Pancreas (tissue), 10 donors: ENCODE measurements at regions not wholly inside any gene's neighbourhood (a gene's known extent, or its start where the extent isn't known, plus 50 kb on each side); places are given as distances from the start of the nearest gene placed in this dataset.

ENCODE experiments used
- ATAC-seq, 4 donors: fragments of 200-7000 bp; cut with Tn5 transposase; one replicate each; pipeline versions ENCODE4 v1.8.0 to v1.9.1; 2020; ENCODE audit warnings: mild to moderate bottlenecking in 4 of 4, moderate library complexity in 4 of 4
- DNase-seq, 6 donors: peaks; one replicate each; pipeline ENCODE4 v3.0.0-alpha.2; 2020
- FAIRE-seq: peaks from 2 replicates; lab custom pipeline; 2012; peaks lifted over from hg19 to GRCh38; lab: Jason Lieb, UNC
- H3K27ac ChIP-seq, 4 donors: fragments of 200-600 bp; sonication (generic); 1 replicate in 3 of 4; 2 replicates in 1 of 4; pipeline versions ENCODE4 v1.5.0 to v1.8.0; 2020
- H3K27me3 ChIP-seq, 4 donors: fragments of 200-600 bp; one replicate each; pipeline ENCODE4 v1.8.0; 2021
- H3K36me3 ChIP-seq, 3 donors: fragments of 200-600 bp; sonication (generic) in 1 of 3; one replicate each; pipeline versions ENCODE4 v1.5.0 to v1.8.0; 2020 to 2021
- H3K4me1 ChIP-seq, 3 donors: fragments of 200-600 bp; one replicate each; pipeline ENCODE4 v1.8.0; 2021
- H3K4me3 ChIP-seq, 4 donors: fragments of 200-600 bp; sonication (generic) in 2 of 4; one replicate each; pipeline versions ENCODE4 v1.5.0 to v1.8.0; 2020 to 2021
- H3K9me3 ChIP-seq, 4 donors: fragments of 200-600 bp; one replicate each; pipeline ENCODE4 v1.8.0; 2021
- WGBS, 2 donors: extraction: QIAGEN DNeasy Blood & Tissue Kit; methylation state at CpG; one replicate each; pipeline ENCODE4 v1.1.7; 2013; 5-methylcytosine and 5-hydroxymethylcytosine counted together
- intact Hi-C, 3 donors: fragments of 100-400 bp; cut with DNase I; formaldehyde crosslinking; loops; one replicate each; pipeline versions ENCODE4 v1.11.1 to v1.14.2; 2022
- TF ChIP-seq, protein P1 (sequence below), 4 donors: fragments of 200-600 bp; sonication (generic) in 3 of 4; IDR thresholded peaks; one replicate each; pipeline versions ENCODE4 v1.5.0 to v1.8.0; 2021; ENCODE audit warnings: antibody characterized with exemption in 4 of 4
- donor health status: healthy with polysubstance abuse.
- donor health status: DM: no; HTN: no; CAD: no; lungs with moderate emphysema.
- donor health status: DM: no; HTN: no; CAD: no.
- donor health status: control.
- donor health status: control.
- donor health status: Bipolar disorder and iron deficiency.
- donor health status: DM: yes; HTN: yes; CAD: no.
- donor health status: DM: no; HTN: no; CAD: no.
- donor health status: DM: no; HTN: no; CAD: no.
- donor health status: DM: yes; HTN: yes; CAD: no.

GRCh38 chr5:17154211-17154996 is 63.0 kb upstream of the BASP1 start:
- H3K27ac ChIP-seq: no peak overlapping the region
- ATAC-seq (no peak), DNase-seq (no peak), FAIRE-seq (no peak)
- no peaks in the 10 kb centered on the region for H3K27me3 ChIP-seq
- H3K36me3 ChIP-seq: no peaks in the 10 kb centered on the region
- intact Hi-C loops: no loop called here
- no peak overlapping the region for H3K4me3 ChIP-seq
- TF ChIP-seq, protein P1, sequence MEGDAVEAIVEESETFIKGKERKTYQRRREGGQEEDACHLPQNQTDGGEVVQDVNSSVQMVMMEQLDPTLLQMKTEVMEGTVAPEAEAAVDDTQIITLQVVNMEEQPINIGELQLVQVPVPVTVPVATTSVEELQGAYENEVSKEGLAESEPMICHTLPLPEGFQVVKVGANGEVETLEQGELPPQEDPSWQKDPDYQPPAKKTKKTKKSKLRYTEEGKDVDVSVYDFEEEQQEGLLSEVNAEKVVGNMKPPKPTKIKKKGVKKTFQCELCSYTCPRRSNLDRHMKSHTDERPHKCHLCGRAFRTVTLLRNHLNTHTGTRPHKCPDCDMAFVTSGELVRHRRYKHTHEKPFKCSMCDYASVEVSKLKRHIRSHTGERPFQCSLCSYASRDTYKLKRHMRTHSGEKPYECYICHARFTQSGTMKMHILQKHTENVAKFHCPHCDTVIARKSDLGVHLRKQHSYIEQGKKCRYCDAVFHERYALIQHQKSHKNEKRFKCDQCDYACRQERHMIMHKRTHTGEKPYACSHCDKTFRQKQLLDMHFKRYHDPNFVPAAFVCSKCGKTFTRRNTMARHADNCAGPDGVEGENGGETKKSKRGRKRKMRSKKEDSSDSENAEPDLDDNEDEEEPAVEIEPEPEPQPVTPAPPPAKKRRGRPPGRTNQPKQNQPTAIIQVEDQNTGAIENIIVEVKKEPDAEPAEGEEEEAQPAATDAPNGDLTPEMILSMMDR (IDR thresholded peaks at IDR 0.05): no peak
- no peaks in the 10 kb centered on the region for H3K9me3 ChIP-seq
- 57 to 74% methylated on average over 5 of the region's 5 CpGs for WGBS, 2 donors
- no peaks in the 10 kb centered on the region for H3K4me1 ChIP-seq

DNA sequence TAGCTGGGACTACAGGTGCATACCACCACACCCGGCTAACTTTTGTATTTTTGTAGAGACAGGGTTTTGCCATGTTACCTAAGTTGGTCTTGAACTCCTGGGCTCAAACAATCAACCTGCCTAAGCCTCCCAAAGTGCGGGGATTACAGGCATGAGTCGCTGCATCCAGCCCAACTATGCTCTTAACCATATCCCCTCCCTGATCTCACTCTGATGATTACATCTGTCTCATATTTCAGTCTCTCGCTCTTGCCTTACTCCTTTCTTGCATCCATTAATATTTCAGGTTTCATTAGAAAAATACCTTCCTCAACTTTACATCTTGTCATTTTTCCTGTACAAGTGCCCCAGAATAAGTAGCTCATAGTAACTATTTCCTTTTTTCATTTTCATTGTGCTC is 61.0 kb upstream of the BASP1 start:
- no peak for FAIRE-seq

DNA sequence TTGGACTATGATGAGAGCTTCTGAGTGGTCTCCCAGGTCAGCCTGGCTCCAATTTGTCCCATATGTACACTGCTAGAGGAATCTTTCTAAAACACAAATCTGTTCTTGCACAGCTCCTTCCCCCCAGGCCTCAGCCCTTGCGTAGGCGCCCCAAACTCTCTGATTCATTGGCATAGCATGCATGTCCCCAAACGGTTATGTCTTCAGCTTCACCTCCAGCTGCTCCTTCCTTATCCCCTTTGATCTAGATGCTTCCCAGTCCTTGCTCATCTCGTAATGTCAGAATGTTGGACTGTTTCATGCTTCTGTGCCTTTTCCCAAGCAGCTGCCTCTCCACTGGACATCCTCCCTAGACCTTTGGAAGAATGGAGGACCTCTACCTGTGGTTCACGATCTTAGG is 60.1 kb upstream of the BASP1 start:
- intact Hi-C loops: no loop called here
- no peaks in the 10 kb centered on the region for H3K27me3 ChIP-seq
- no peaks in the 10 kb centered on the region for H3K36me3 ChIP-seq
- DNase-seq: no peak
- H3K9me3 ChIP-seq: no peaks in the 10 kb centered on the region
- no peak for ATAC-seq
- TF ChIP-seq, protein P1 (IDR thresholded peaks at IDR 0.05): no peak
- 76 to 77% methylated on average over 5 of the region's 5 CpGs for WGBS, 2 donors
- no peak for FAIRE-seq
- no peak overlapping the region for H3K27ac ChIP-seq
- H3K4me3 ChIP-seq: no peak overlapping the region
- H3K4me1 ChIP-seq: no peaks in the 10 kb centered on the region

More for the DNA sequence above, 61.0 kb upstream of the BASP1 start:
- WGBS, 2 donors: 88 to 89% methylated on average over 4 of the region's 4 CpGs
- no peaks in the 10 kb centered on the region for H3K9me3 ChIP-seq
- H3K4me3 ChIP-seq: no peak overlapping the region
- H3K27me3 ChIP-seq: no peaks in the 10 kb centered on the region
- TF ChIP-seq, protein P1 (IDR thresholded peaks at IDR 0.05): no peak
- DNase-seq: no peak
- no peaks in the 10 kb centered on the region for H3K4me1 ChIP-seq
- H3K27ac ChIP-seq: no peak overlapping the region
- H3K36me3 ChIP-seq: no peaks in the 10 kb centered on the region
- ATAC-seq: no peak
- intact Hi-C loops: no loop called here

DNA sequence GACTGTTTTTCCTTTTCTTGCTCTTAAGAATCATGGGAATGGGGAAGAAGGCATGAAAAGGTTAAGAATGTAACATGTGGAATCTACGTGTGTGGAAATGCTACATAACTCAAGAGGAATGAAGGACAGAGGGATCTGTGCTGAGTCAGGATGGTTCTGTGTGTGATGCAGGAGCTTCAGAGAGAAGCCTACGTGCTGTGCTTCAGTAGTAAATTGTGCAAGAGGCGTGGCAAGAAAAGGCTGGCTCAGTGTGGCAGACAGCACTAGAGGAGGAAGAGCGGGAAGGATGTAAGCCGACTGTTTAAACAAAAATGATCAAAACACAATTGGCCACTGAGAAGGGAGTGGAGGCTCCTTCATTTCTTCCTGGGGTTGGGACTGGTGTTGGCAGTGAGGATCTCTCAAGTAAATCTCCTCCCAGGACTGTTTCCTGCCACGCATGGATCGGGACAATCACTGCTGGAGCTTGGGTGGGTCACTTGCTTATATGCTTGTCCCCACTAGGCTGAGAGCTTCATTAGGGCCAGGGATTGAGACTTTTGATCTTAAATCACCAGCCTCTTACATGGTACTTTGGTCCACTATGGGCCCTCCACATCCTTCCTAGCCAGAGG is 59.4 kb upstream of the BASP1 start:
- Histone ChIP-seq H3K27me3 (no peaks in the 10 kb centered on the region), H3K4me3 (no peak overlapping the region), H3K9me3 (no peaks in the 10 kb centered on the region), H3K4me1 (no peaks in the 10 kb centered on the region), H3K36me3 (no peaks in the 10 kb centered on the region), H3K27ac (no peak overlapping the region)
- no peak for FAIRE-seq
- WGBS, 2 donors: 84 to 89% methylated on average over 7 of the region's 7 CpGs
- TF ChIP-seq, protein P1 (IDR thresholded peaks at IDR 0.05): no peak
- intact Hi-C loops: no loop called here
- DNase-seq: no peak
- ATAC-seq: peak in 1 of 4 donors; percentile 38

DNA sequence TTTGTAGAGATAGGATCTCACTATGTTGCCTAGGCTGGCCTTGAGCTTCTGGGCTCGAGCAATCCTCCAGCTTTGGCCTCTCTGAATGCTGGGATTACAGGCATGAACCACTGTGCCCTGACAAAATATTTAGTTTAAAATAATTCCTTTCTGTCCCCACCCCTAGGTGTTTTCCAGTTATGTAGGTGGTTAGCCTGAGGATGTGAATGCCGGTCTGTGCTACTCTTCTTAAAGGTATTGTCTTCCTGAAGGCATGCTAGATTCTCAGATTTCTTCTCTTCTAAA is 56.7 kb upstream of the BASP1 start:
- Histone ChIP-seq H3K4me1 (no peaks in the 10 kb centered on the region), H3K27me3 (no peaks in the 10 kb centered on the region), H3K27ac (no peak overlapping the region), H3K4me3 (no peak overlapping the region), H3K9me3 (no peaks in the 10 kb centered on the region), H3K36me3 (no peaks in the 10 kb centered on the region)
- no peak for ATAC-seq
- no peak for FAIRE-seq
- TF ChIP-seq, protein P1 (IDR thresholded peaks at IDR 0.05): no peak
- intact Hi-C loops: no loop called here
- 91 to 93% methylated on average over 2 of the region's 2 CpGs for WGBS, 2 donors
- DNase-seq: no peak
